Bronchial epithelial cell (primary cell): ENCODE measurements at regions not wholly inside any gene's neighbourhood (a gene's known extent, or its start where the extent isn't known, plus 50 kb on each side); places are given as distances from the start of the nearest gene placed in this dataset.

Experiments
- DNase-seq: peaks from one replicate; pipeline ENCODE4 v3.0.0-alpha.2; 2010; ENCODE audit warnings: low read depth
- FAIRE-seq: peaks from 2 replicates; lab custom pipeline; 2011; peaks lifted over from hg19 to GRCh38; lab: Jason Lieb, UNC
- H3K27me3 ChIP-seq: 2 replicates; pipeline ENCODE4 v1.5.1; 2011; ENCODE audit warnings: low read length; ENCODE audit not compliant: control insufficient read depth, insufficient read depth
- H3K36me3 ChIP-seq: 2 replicates; pipeline ENCODE4 v1.5.1; 2011; ENCODE audit warnings: low read length; ENCODE audit not compliant: control insufficient read depth, insufficient read depth
- H3K4me3 ChIP-seq: 2 replicates; pipeline ENCODE4 v1.5.1; 2011; ENCODE audit warnings: mild to moderate bottlenecking, low read depth, low read length, control low read depth
- CTCF ChIP-seq: IDR thresholded peaks from 2 replicates; pipeline ENCODE4 v1.5.1; 2011; ENCODE audit warnings: mild to moderate bottlenecking, moderate library complexity, low read length, control low read depth, inconsistent platforms; ENCODE audit not compliant: insufficient read depth, severe bottlenecking

- Histone ChIP-seq H3K36me3 (no peaks in the 10 kb centered on the region), H3K4me3 (no peak overlapping the region), H3K27me3 (peaks cover 2% of the 10 kb centered on the region)
- DNase-seq (no peak), FAIRE-seq (no peak)
- no peak for TF ChIP-seq CTCF
Measured at GRCh38 chr5:174311121-174311520, 265.6 kb downstream of the NSG2 start.

DNA sequence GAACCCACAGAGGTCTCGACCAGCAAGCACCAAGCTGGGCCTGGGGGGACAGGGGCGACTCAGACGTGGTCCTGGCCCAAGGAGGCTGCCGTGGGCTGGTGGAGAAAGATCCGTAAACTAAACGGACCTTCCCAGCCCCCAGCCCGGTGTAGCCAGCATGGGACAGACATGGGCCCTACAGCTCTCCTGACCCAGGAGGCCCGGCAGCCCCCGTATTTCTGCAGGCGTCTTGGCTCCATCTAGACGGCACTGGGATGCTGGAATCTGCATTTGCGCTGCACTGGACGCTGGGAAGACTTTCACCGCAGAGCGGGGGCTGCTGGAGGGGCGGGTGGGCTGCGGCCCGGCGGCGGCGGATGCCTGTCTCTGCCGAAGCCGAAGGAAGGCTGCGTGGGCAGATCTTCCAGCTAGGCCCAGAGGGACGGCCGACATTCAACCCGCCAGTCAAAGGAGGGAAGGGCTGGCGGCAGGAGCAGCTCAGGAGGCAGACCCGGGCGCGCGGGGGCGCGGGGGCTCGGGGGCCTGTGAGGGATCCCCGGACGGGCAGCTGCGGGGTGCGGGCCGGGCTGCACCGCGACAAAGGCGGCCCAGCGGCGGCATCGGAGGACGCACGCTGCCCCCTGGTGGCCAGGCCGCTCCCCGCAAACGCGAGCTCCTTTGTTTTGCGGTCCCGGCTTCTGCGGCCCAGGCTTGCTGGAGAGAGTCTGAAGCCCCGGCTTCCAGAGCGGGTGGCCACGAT lies 266.2 kb downstream of the NSG2 start:
- FAIRE-seq (no peak), DNase-seq (no peak)
- Histone ChIP-seq H3K4me3 (peak overlapping the region; percentile 16), H3K27me3 (peaks cover 2% of the 10 kb centered on the region), H3K36me3 (no peaks in the 10 kb centered on the region)
- TF ChIP-seq CTCF = peak; percentile 84

- FAIRE-seq (no peak), DNase-seq (no peak)
- Histone ChIP-seq H3K4me3 (no peak overlapping the region), H3K36me3 (no peaks in the 10 kb centered on the region), H3K27me3 (peaks cover 2% of the 10 kb centered on the region)
- no peak for TF ChIP-seq CTCF
Measured at GRCh38 chr5:174312270-174312617, 266.7 kb downstream of the NSG2 start.

- TF ChIP-seq CTCF = no peak
- H3K36me3 ChIP-seq = no peaks in the 10 kb centered on the region
- H3K27me3 ChIP-seq = peaks cover 2% of the 10 kb centered on the region
- no peak overlapping the region for H3K4me3 ChIP-seq
- DNase-seq (no peak), FAIRE-seq (no peak)
Measured at GRCh38 chr5:174312641-174313040, 267.1 kb downstream of the NSG2 start.

- DNase-seq = no peak
- no peak overlapping the region for H3K4me3 ChIP-seq
- H3K36me3 ChIP-seq = no peaks in the 10 kb centered on the region
- FAIRE-seq = peak; percentile 64
- TF ChIP-seq CTCF = no peak
- peaks cover 2% of the 10 kb centered on the region for H3K27me3 ChIP-seq
Measured at GRCh38 chr5:174313615-174314014, 268.1 kb downstream of the NSG2 start.

DNA sequence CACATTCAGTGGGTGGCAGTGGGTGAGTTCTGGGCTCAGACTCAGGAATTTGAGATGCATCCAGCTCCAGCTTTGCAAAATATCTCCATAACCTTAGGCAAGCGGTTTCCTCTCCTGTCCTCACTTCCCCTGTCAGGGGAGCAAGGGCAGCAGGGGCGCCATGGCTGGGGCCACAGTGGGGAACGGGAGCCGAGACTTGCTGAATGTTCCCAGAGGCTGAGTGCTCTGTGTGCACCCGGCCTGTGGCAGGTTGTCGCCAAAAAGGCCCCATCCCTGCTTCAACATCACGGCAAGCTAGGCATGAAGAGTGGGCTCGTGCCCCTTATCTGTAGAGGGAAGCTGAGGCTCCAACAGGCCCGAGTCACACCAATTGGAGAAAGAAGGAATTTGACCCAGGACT lies 268.8 kb downstream of the NSG2 start:
- no peak for DNase-seq
- H3K27me3 ChIP-seq = peaks cover 2% of the 10 kb centered on the region
- FAIRE-seq = no peak
- TF ChIP-seq CTCF = no peak
- no peaks in the 10 kb centered on the region for H3K36me3 ChIP-seq
- H3K4me3 ChIP-seq = no peak overlapping the region
